HG02938 (cell line): ENCODE measurements at regions not wholly inside any gene's neighbourhood (a gene's known extent, or its start where the extent isn't known, plus 50 kb on each side); places are given as distances from the start of the nearest gene placed in this dataset.
"Not testable (repeated sequence)": the region's sequence is repeated elsewhere in the genome, so short reads cannot be mapped to it uniquely, and the experiment has no call there.

Source experiments
- ATAC-seq: cut with Tn5 transposase; IDR thresholded peaks from one replicate; pipeline ENCODE4 v1.9.1; 2021; ENCODE audit warnings: mild to moderate bottlenecking, moderate library complexity; ENCODE audit not compliant: unreplicated experiment

GRCh38 chr1:72442262-72442661, 159.9 kb upstream of the NEGR1 start:
- ATAC-seq, result no peak

GRCh38 chr1:72439036-72439435, 156.7 kb upstream of the NEGR1 start:
- no peak for ATAC-seq

DNA sequence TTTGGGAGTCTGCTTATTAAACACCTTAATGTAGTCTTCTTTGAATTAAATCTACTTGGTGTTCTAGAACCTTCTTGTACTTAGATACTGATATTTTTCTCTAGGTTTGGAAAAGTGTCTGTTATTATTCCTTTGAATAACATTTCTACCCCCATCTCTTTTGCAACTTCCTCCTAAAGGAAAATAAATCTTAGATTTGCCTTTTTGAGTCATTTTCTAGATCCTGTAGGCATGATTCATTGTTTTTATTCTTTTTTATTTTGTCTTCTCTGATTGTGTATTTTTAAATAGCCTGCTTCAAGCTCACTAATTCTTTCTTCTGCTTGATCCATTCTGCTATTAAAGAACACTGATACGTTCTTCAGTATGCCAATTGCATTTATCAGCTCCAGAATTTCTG, 155.9 kb upstream of the NEGR1 start:
- ATAC-seq, result no peak

DNA sequence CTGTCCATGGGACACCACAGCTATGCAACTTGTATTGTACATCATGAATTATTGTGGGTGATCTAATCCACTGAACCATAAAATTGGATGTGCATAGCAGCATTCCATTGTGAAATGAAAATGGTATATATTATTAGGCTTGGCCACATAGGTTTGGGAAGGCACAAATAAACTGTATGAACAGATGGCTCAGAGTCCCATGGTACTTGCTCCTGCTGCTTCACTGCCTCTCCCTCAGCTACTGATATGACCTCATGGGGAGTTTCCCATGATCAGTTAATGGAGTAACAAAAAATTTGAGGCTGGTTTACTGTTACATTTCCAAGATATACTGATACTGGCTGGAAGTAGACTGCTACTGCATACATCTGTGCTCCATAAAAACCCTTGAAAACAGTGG, 152.7 kb upstream of the NEGR1 start:
- ATAC-seq, result peak; percentile 49

GRCh38 chr1:72434070-72434469, 151.7 kb upstream of the NEGR1 start:
- ATAC-seq, result no peak

DNA sequence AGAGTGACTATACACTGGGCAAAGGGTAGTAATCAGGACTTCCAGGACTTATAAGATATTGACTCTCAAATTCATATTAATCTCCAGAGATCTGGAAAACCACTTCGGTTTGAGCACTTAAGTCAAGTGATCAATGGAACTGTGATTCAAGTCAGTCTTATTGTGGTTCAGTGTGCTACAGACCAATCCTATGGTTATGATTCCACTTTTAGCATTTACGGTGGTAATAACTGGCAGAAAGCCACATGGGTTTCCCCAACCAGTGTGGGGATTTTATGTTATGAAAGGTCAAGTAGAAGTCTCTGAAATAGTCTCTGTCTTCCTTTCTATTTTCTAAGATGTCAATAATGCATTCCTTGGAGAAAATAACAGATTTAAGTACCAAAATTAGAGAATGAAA, 151.3 kb upstream of the NEGR1 start:
- no peak for ATAC-seq

- ATAC-seq, result no peak
Measured at GRCh38 chr1:72432645-72433267, 150.4 kb upstream of the NEGR1 start.

DNA sequence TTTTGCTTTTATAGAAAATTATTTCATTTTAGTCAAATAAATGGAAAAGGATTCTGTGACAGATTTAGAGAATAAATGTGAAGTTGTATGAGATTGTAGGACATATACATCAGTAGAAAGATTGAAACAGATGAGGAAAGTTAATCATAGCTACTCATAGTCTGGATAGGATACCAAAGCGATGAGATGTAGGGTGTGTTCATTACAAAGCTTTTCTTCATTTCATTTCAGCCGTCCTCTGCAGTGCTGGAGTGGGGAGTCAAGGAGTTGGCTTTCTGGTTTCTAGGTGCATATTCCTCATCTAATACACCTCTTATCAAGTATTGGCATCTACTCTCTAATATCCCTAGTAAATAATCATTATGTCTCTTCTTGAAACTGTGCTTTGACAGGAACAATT, 149.5 kb upstream of the NEGR1 start:
- no peak for ATAC-seq

- ATAC-seq, result not testable (repeated sequence)
Measured at GRCh38 chr1:72428276-72428675, 145.9 kb upstream of the NEGR1 start.

DNA sequence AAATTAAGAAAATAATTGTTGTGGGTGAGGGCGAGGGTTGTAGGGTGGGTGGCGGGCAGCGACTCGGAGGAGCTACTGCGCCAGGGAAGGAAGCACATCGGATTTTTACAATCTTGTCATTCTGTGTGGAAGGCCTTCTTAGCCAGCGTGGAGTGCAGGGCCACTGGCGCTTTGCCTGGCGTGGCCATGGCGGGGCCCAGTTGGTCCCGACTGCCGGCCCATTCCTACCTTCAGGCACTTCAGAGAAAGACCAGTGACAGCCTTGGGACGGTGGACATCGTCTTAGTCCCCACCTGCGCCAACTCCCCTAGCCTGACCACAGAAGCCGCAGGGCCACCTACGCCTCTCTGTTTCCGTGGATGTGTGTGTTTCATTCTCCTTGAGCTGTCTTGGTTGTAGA, 136.9 kb upstream of the NEGR1 start:
- no peak for ATAC-seq

- ATAC-seq, result no peak
Measured at GRCh38 chr1:72412286-72412685, 129.9 kb upstream of the NEGR1 start.

GRCh38 chr1:72399807-72400206, 117.5 kb upstream of the NEGR1 start:
- ATAC-seq, result no peak

DNA sequence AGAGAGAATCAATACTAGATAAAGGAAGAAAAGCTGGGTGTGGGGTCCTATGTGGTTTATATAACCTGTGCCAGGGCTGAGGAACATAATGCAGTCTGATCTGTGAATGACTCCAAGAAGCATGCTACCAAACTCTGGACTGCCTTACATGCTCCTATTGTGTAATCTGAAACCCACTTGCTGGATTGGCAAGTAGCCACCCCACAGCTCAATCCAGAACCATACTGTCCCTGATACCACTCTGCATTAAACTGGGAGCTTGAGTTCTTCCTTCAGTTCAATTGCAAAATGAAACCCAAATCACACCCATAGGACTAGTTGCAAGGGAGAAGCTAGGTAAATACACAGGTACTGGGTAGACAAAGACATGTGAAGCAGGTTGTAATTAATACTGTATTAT, 115.4 kb upstream of the NEGR1 start:
- no peak for ATAC-seq

GRCh38 chr1:72394457-72394856, 112.1 kb upstream of the NEGR1 start:
- no peak for ATAC-seq

GRCh38 chr1:72379072-72379471, 96.7 kb upstream of the NEGR1 start:
- ATAC-seq, result no peak

- no peak for ATAC-seq
Measured at GRCh38 chr1:72375226-72375625, 92.9 kb upstream of the NEGR1 start.

DNA sequence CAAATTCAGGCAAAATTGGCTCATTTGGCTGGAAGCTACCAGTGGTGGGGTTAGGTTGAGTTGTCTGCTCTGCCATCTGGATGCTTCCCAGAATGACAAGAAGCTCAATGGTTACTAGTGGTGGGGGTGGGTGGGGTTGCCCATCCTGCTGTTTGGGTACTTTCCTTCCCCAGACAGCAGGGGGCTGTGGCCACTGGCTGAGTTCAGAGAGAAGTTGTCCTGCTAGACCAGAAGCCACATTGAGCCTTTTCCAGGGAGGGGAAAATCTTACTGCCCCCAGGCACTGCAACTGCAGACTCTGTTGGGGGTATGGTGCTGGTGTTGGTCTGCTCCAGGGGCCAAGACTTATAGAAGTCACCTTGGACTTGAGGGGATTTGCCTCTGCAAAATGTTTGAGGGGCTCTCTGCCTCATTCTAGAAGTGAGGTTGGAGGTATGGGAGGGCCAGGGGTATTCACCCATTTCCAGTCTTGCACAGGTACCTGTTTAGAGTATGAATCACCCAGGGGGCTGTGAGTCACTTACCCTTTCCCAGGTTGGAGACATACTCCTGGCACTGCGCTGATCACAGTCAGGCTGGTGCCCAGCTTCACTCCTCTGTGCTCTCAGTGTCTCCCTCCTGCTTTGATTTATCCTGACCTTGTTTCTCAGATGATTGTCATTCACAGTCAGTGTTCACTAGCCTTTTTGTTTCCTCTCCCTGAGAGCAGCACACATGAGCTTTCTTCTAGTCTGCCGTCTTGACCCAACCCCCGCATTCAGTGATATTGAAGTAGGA, 89.1 kb upstream of the NEGR1 start:
- no peak for ATAC-seq

DNA sequence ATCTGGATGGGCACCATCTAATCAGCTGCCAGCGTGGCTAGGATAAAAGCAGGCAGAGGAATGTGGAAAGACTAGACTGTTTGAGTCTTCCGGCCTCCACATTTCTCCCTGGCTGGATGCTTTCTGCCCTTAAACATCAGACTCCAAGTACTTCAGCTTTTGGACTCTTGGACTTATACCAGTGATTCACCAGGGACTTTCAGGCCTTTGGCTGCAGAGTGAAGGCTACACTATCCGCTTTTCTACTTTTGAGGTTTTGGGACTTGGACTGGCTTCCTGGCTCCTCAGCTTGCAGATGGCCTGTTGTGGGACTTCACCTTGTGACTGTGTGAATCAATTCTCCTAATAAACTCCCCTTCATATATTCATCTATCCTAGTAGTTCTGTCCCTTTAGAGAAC, 88.5 kb upstream of the NEGR1 start:
- not testable (repeated sequence) for ATAC-seq

DNA sequence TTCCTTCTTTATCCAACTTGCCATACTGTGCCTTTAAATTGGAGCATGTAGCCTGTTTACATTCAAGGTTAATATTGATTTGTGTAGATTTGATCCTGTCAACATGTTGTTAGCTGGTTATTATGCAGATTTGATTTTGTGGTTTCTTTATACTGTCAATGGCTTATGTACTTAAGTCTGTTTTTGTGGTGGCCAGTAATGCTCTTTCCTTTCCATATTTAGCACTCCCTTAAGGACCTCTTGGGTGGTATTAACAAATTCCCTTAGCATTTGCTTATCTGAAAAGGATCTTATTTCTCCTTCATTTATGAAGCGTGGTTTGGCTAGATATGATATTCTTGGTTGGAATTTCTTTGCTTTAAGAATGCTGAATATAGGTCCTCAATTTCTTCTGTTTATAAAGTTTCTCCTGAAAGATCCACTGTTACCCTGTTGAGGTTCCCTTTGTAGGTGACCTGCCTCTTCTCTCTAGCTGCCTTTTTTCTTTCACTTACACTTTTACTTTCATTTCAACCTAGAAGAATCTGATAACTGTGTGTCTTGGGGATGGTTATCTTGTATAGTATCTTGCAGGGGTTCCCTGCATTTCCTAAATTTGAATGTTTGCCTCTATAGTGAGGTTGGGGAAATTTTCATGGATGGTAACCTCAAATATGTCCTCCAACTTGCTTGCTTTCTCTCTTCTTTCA, 86.9 kb upstream of the NEGR1 start:
- ATAC-seq, result no peak

GRCh38 chr1:72366466-72366865, 84.1 kb upstream of the NEGR1 start:
- no peak for ATAC-seq

DNA sequence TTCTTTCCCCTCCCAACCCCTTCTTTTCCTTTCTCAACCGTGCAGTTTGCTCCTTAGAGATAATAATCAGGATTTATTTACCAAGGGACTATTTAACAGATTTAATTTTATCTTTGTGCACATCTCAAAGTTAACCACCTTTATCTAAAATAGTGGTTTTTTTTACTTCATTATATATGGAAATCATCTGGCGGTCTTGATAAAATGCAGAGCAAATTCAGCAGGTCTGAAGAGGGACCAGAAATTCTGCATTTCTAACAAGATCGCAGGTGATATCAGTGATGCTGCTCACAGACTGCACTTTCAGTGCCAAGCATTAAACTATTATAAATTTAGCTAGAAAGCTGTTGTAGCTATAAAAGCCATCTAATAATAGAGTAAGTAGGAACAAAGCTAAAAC, 83.4 kb upstream of the NEGR1 start:
- ATAC-seq, result no peak

GRCh38 chr1:72362538-72362937, 80.2 kb upstream of the NEGR1 start:
- no peak for ATAC-seq
